AG04450 (cell line): ENCODE measurements at regions not wholly inside any gene's neighbourhood (a gene's known extent, or its start where the extent isn't known, plus 50 kb on each side); places are given as distances from the start of the nearest gene placed in this dataset.

Experiments
- CTCF ChIA-PET: fragments of 300-600, 350-600 bp; formaldehyde crosslinking; extraction: SDS; loops from one replicate; lab custom pipeline; 2022; ENCODE audit warnings: antibody characterized with exemption, inconsistent platforms; lab: Charles Lee
- POLR2A ChIA-PET: fragments of 350-600 bp; formaldehyde crosslinking; extraction: SDS; loops from one replicate; lab custom pipeline; 2021; ENCODE audit warnings: antibody characterized with exemption, inconsistent platforms; lab: Yijun Ruan, JAX
- DNase-seq: peaks from one replicate; pipeline ENCODE4 v3.0.0-alpha.2; 2011; ENCODE audit warnings: low read depth, low spot score
- H3K27ac ChIP-seq: one replicate; pipeline ENCODE4 v1.5.1; 2012; ENCODE audit warnings: low read depth, low read length, control low read depth
- H3K27me3 ChIP-seq: one replicate; pipeline ENCODE4 v1.6.0; 2012; ENCODE audit warnings: low read length; ENCODE audit not compliant: control insufficient read depth, insufficient read depth
- H3K4me3 ChIP-seq: 2 replicates; pipeline ENCODE4 v1.5.1; 2011; ENCODE audit warnings: mild to moderate bottlenecking, low read depth, low read length, control low read depth
- H3K9me3 ChIP-seq: 2 replicates; pipeline ENCODE4 v1.5.1; 2012; ENCODE audit warnings: low read length; ENCODE audit not compliant: control insufficient read depth, insufficient read depth
- TF ChIP-seq, protein P1 (sequence below): IDR thresholded peaks from 2 replicates; pipeline ENCODE4 v1.5.1; 2011; ENCODE audit warnings: low read depth, low read length, control low read depth, inconsistent platforms

DNA sequence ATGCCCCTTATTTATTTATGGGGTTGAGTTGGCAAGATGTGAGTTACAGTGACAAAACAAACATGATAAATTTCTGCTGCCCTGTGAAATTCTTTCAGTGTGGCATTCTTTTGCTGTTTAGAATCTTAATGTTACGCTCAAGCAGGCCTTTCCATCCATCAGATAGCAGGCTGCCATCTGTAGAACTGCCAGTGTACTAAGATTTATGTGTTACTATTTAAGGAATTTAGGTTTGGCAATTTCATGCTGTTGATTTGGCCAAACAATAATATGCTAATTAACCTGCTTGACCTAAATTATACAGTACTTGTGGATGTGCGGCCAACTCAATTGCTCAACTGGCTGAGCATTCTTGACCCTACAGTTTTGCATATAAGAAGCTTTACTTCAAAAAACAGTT is 477.7 kb upstream of the TPK1 start:
- H3K9me3 ChIP-seq, result peaks cover 4% of the 10 kb centered on the region
- no peak for DNase-seq
- H3K27me3 ChIP-seq, result no peaks in the 10 kb centered on the region
- TF ChIP-seq, protein P1, sequence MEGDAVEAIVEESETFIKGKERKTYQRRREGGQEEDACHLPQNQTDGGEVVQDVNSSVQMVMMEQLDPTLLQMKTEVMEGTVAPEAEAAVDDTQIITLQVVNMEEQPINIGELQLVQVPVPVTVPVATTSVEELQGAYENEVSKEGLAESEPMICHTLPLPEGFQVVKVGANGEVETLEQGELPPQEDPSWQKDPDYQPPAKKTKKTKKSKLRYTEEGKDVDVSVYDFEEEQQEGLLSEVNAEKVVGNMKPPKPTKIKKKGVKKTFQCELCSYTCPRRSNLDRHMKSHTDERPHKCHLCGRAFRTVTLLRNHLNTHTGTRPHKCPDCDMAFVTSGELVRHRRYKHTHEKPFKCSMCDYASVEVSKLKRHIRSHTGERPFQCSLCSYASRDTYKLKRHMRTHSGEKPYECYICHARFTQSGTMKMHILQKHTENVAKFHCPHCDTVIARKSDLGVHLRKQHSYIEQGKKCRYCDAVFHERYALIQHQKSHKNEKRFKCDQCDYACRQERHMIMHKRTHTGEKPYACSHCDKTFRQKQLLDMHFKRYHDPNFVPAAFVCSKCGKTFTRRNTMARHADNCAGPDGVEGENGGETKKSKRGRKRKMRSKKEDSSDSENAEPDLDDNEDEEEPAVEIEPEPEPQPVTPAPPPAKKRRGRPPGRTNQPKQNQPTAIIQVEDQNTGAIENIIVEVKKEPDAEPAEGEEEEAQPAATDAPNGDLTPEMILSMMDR, result no peak
- CTCF ChIA-PET, result no interaction called here
- POLR2A ChIA-PET, result no interaction called here
- H3K27ac ChIP-seq, result no peak overlapping the region
- H3K4me3 ChIP-seq, result no peak overlapping the region

- TF ChIP-seq, protein P1, result no peak
- Histone ChIP-seq H3K27ac (no peak overlapping the region), H3K9me3 (peaks cover 3% of the 10 kb centered on the region), H3K27me3 (no peaks in the 10 kb centered on the region), H3K4me3 (no peak overlapping the region)
- POLR2A ChIA-PET, result no interaction called here
- DNase-seq, result no peak
- CTCF ChIA-PET, result no interaction called here
Observed at GRCh38 chr7:145293754-145294153, 457.9 kb upstream of the TPK1 start.

DNA sequence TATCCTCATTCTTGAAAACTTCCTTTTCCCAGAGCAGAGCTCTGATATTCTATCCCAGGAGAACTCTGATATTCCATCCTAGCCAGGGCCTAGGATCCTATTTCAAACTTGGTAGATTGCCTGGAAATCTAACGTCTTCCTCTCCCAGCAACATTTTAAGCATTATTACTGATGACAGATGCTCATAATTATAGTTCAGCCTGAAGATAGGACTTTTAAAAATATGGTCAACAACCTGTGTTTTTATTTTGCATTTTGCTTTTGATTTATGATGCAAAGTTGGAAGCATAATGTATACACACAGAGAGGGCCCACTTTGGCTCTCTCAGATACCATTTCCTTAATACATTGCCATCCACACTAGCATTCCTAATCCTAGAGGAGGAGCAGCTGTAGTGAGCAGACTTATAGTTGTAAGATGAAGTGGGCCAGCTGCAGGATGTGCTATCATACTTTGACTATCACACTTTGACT is 457.4 kb upstream of the TPK1 start:
- CTCF ChIA-PET, result no interaction called here
- POLR2A ChIA-PET, result no interaction called here
- Histone ChIP-seq H3K9me3 (peaks cover 8% of the 10 kb centered on the region), H3K27me3 (no peaks in the 10 kb centered on the region), H3K4me3 (no peak overlapping the region), H3K27ac (no peak overlapping the region)
- DNase-seq, result no peak
- TF ChIP-seq, protein P1, result no peak

DNA sequence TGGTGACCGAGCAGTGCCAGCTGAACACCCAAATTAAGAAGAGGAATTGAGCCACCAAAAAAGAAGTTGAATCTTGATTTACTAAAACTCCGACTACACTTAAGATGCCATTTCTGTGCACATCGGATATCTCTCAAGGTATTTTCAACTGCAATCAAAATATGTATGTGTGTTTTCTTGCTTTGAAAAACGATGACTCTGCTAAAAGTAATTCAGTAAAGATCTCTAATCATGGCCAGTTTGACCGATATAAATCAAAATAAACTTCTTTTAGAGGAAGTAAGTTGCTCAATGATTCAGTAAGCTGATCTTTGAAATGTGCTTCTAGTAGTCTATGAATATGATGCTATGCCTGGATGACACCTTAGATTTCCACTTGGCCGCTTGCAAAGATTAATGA is 453.5 kb upstream of the TPK1 start:
- ChIA-PET POLR2A (no interaction called here), CTCF (no interaction called here)
- no peak overlapping the region for H3K27ac ChIP-seq
- H3K27me3 ChIP-seq, result no peaks in the 10 kb centered on the region
- TF ChIP-seq, protein P1, result no peak
- no peak overlapping the region for H3K4me3 ChIP-seq
- H3K9me3 ChIP-seq, result peaks cover 14% of the 10 kb centered on the region
- no peak for DNase-seq

DNA sequence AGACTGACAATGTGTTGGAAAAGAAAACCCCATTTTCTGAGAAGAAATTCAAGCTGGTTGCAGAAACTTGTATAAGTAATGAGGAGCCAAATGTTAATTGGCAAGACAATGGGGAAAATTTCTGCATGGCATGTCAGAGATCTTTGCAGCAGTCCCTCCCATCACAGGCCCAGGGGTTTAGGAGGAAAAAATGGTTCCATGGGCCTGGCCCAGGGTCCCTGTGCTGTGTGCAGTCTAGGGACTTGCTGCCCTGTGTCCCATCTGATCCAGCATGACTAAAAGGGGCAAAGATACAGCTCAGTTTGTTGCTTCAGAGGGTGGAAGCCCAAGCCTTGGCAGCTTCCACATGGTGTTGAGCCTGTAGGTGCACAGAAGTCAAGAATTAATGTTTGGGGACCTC is 440.3 kb upstream of the TPK1 start:
- CTCF ChIA-PET, result no interaction called here
- no peak for DNase-seq
- POLR2A ChIA-PET, result no interaction called here
- Histone ChIP-seq H3K9me3 (peaks cover 14% of the 10 kb centered on the region; the same call in 1 of the 2 replicates), H3K4me3 (no peak overlapping the region), H3K27ac (no peak overlapping the region), H3K27me3 (no peaks in the 10 kb centered on the region)
- TF ChIP-seq, protein P1, result no peak
